ENCODE measurements at regions not wholly inside any gene's neighbourhood (a gene's known extent, or its start where the extent isn't known, plus 50 kb on each side); places are given as distances from the start of the nearest gene placed in this dataset.
"Not testable (repeated sequence)": the region's sequence is repeated elsewhere in the genome, so short reads cannot be mapped to it uniquely, and the experiment has no call there.

GRCh38 chr5:78726571-78726970 is 78.0 kb upstream of the LHFPL2 start:
- no peak for DNase-seq

- no peak for DNase-seq
Measured at GRCh38 chr5:78726003-78726402, 77.4 kb upstream of the LHFPL2 start.

- no peak for DNase-seq
Measured at GRCh38 chr5:78724061-78724460, 75.5 kb upstream of the LHFPL2 start.

- DNase-seq = peak; percentile 37
Measured at GRCh38 chr5:78720997-78721396, 72.4 kb upstream of the LHFPL2 start.

- DNase-seq = no peak
Measured at GRCh38 chr5:78720227-78720985, 71.8 kb upstream of the LHFPL2 start.

GRCh38 chr5:78719504-78720219 is 71.1 kb upstream of the LHFPL2 start:
- no peak for DNase-seq

GRCh38 chr5:78718824-78719223 is 70.3 kb upstream of the LHFPL2 start:
- peak; percentile 76 for DNase-seq

GRCh38 chr5:78717674-78718584 is 69.4 kb upstream of the LHFPL2 start:
- DNase-seq = peak; percentile 90

GRCh38 chr5:78716206-78716605 is 67.6 kb upstream of the LHFPL2 start:
- no peak for DNase-seq

- DNase-seq = not testable (repeated sequence)
Measured at GRCh38 chr5:78715351-78715750, 66.8 kb upstream of the LHFPL2 start.

GRCh38 chr5:78711670-78712069 is 63.1 kb upstream of the LHFPL2 start:
- DNase-seq = not testable (repeated sequence)

GRCh38 chr5:78709729-78710430 is 61.3 kb upstream of the LHFPL2 start:
- not testable (repeated sequence) for DNase-seq

GRCh38 chr5:78706825-78707224 is 58.3 kb upstream of the LHFPL2 start:
- no peak for DNase-seq

GRCh38 chr5:78706381-78706780 is 57.8 kb upstream of the LHFPL2 start:
- no peak for DNase-seq

GRCh38 chr5:78705826-78706225 is 57.3 kb upstream of the LHFPL2 start:
- DNase-seq = no peak

- DNase-seq = no peak
Measured at GRCh38 chr5:78701795-78702410, 53.3 kb upstream of the LHFPL2 start.

- DNase-seq = no peak
Measured at GRCh38 chr5:78699552-78700153, 51.1 kb upstream of the LHFPL2 start.

GRCh38 chr5:78698191-78698791 is 49.7 kb upstream of the LHFPL2 start:
- DNase-seq = no peak

Data from NCI-H146 (cell line).